ENCODE measurements at regions not wholly inside any gene's neighbourhood (a gene's known extent, or its start where the extent isn't known, plus 50 kb on each side); places are given as distances from the start of the nearest gene placed in this dataset.

GRCh38 chr4:83692028-83692427 lies 156.1 kb downstream of the GPAT3 start:
- DNase-seq = no peak

- no peak for DNase-seq
Observed at GRCh38 chr4:83686166-83686565, 150.3 kb downstream of the GPAT3 start.

GRCh38 chr4:83679692-83680091 lies 143.8 kb downstream of the GPAT3 start:
- DNase-seq = no peak

GRCh38 chr4:83679254-83679653 lies 143.3 kb downstream of the GPAT3 start:
- no peak for DNase-seq

GRCh38 chr4:83677656-83678055 lies 141.7 kb downstream of the GPAT3 start:
- no peak for DNase-seq

GRCh38 chr4:83664741-83665140 lies 128.8 kb downstream of the GPAT3 start:
- DNase-seq = no peak

- no peak for DNase-seq
Observed at GRCh38 chr4:83664071-83664470, 128.2 kb downstream of the GPAT3 start.

GRCh38 chr4:83662204-83662603 lies 126.3 kb downstream of the GPAT3 start:
- DNase-seq = no peak

GRCh38 chr4:83661359-83661758 lies 125.5 kb downstream of the GPAT3 start:
- DNase-seq = no peak

- DNase-seq = no peak
Observed at GRCh38 chr4:83660578-83660977, 124.7 kb downstream of the GPAT3 start.

- DNase-seq = no peak
Observed at GRCh38 chr4:83658806-83659205, 122.9 kb downstream of the GPAT3 start.

- DNase-seq = no peak
Observed at GRCh38 chr4:83657336-83657735, 121.4 kb downstream of the GPAT3 start.
